Left lung (tissue), 4 donors: ENCODE measurements at regions not wholly inside any gene's neighbourhood (a gene's known extent, or its start where the extent isn't known, plus 50 kb on each side); places are given as distances from the start of the nearest gene placed in this dataset.

Experiments used
- ATAC-seq: fragments of 200-7000 bp; cut with Tn5 transposase; one replicate; pipeline ENCODE4 v1.9.1; 2020; ENCODE audit warnings: moderate library complexity
- DNase-seq, 4 donors: peaks; one replicate each; pipeline ENCODE4 v3.0.0-alpha.2; 2013 to 2020
- H3K27ac ChIP-seq, 2 donors: fragments of 200-600 bp; sonication (generic) in 1 of 2; one replicate each; pipeline versions ENCODE4 v1.5.0 to v1.8.0; 2020 to 2021
- H3K27me3 ChIP-seq, 2 donors: fragments of 200-600 bp; sonication (generic) in 1 of 2; one replicate each; pipeline versions ENCODE4 v1.5.0 to v1.8.0; 2020 to 2021
- H3K36me3 ChIP-seq, 2 donors: fragments of 200-600 bp; sonication (generic) in 1 of 2; one replicate each; pipeline versions ENCODE4 v1.5.0 to v1.8.0; 2020 to 2021
- H3K4me1 ChIP-seq, 2 donors: fragments of 200-600 bp; one replicate each; pipeline ENCODE4 v1.8.0; 2021
- H3K4me3 ChIP-seq, 2 donors: fragments of 200-600 bp; sonication (generic) in 1 of 2; one replicate each; pipeline versions ENCODE4 v1.5.0 to v1.8.0; 2020 to 2021; ENCODE audit warnings: mild to moderate bottlenecking in 1 of 2
- H3K9me3 ChIP-seq, 2 donors: fragments of 200-600 bp; sonication (generic) in 1 of 2; one replicate each; pipeline versions ENCODE4 v1.5.0 to v1.8.0; 2020 to 2021
- intact Hi-C, 2 donors: fragments of 100-400 bp; cut with DNase I; formaldehyde crosslinking; loops; one replicate each; pipeline versions ENCODE4 v1.11.2 to v1.14.2; 2022
- TF ChIP-seq, protein P1 (sequence below), 2 donors: fragments of 200-600 bp; sonication (generic) in 1 of 2; IDR thresholded peaks; one replicate each; pipeline versions ENCODE4 v1.5.0 to v1.8.0; 2021; ENCODE audit warnings: antibody characterized with exemption in 2 of 2
- donor health status: DM: no; HTN: yes; CAD: no.
- donor health status: DM: no; HTN: no; CAD: no.

DNA sequence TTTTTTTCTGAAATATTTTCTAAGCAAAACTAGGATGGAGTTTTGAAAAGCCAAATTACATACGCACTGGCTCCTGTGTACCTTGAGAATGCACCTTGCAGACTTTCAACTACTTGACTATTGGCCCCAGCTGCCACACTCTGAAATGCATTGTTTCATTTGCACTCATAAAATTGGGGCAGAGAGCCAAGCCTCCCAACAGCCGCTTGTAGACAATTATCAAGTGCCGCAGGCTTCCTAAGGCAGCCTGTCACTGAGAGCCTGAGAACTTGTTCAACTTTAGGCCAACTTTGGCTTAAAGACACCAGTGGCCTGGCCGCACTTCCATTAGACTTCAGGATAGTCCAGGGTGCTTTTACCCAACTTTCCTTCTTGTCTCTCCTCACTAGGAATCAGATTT is 115.7 kb upstream of the STARD13 start:
- Histone ChIP-seq H3K36me3 (no peaks in the 10 kb centered on the region), H3K4me1 (no peaks in the 10 kb centered on the region), H3K4me3 (no peak overlapping the region), H3K9me3 (no peaks in the 10 kb centered on the region), H3K27me3 (no peaks in the 10 kb centered on the region), H3K27ac (no peak overlapping the region)
- TF ChIP-seq, protein P1, sequence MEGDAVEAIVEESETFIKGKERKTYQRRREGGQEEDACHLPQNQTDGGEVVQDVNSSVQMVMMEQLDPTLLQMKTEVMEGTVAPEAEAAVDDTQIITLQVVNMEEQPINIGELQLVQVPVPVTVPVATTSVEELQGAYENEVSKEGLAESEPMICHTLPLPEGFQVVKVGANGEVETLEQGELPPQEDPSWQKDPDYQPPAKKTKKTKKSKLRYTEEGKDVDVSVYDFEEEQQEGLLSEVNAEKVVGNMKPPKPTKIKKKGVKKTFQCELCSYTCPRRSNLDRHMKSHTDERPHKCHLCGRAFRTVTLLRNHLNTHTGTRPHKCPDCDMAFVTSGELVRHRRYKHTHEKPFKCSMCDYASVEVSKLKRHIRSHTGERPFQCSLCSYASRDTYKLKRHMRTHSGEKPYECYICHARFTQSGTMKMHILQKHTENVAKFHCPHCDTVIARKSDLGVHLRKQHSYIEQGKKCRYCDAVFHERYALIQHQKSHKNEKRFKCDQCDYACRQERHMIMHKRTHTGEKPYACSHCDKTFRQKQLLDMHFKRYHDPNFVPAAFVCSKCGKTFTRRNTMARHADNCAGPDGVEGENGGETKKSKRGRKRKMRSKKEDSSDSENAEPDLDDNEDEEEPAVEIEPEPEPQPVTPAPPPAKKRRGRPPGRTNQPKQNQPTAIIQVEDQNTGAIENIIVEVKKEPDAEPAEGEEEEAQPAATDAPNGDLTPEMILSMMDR (IDR thresholded peaks at IDR 0.05) = no peak
- intact Hi-C loops = no loop called here
- DNase-seq (peak in 2 of 4 donors; percentile 44 to 56), ATAC-seq (peak; percentile 91)

DNA sequence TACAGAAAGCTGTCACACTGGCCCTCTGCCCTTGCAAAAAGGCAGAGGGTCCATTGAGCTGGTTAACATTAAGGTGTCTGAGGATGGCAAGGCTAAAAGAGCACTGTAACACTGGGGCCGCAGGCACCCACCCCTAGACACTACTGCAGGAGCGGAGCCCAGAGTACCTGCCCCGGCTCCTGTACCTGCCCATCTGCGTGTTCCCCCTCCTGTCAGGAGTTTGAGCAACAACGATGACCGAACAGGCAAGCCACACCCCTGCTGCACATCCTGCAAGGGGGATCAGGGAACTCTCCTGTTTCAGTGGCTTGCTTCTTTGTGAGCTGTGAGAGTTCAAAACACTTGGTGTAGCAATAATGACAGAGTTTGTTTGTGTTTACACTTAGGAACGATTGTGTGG is 117.4 kb upstream of the STARD13 start:
- no peak overlapping the region for H3K27ac ChIP-seq
- intact Hi-C loops = no loop called here

DNA sequence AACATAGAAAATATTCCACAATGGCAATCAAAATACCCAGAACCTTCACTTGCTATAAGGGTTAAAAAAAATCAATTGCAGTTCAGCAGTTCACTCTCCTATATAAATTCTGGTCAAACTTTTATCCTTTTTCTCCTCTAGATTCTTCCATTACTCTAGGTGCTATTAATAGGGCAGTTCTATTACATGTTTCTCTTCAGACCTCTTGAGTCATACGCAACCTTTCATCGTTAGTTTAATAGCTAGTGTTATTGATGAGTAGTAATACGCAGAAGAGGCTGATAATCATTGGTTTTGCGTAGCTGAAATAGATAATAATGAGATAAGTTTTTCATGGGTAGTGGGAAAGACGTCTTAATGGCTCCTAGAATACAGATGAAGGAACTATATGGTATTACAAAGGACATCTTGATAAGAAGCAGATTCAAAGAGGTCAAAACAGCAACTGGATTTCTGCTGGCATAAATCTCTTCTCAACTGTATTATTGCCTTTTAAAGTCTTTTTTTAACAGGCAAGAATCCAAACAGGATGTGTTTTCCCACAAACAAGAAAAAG is 118.3 kb upstream of the STARD13 start:
- Histone ChIP-seq H3K27ac (no peak overlapping the region), H3K27me3 (no peaks in the 10 kb centered on the region), H3K36me3 (no peaks in the 10 kb centered on the region), H3K4me3 (no peak overlapping the region), H3K4me1 (no peaks in the 10 kb centered on the region), H3K9me3 (no peaks in the 10 kb centered on the region)
- DNase-seq (no peak), ATAC-seq (no peak)
- TF ChIP-seq, protein P1 (IDR thresholded peaks at IDR 0.05) = no peak
- intact Hi-C loops = no loop called here

More for the DNA sequence above, 117.4 kb upstream of the STARD13 start:
- ATAC-seq (no peak), DNase-seq (no peak)
- Histone ChIP-seq H3K36me3 (no peaks in the 10 kb centered on the region), H3K4me1 (no peaks in the 10 kb centered on the region), H3K4me3 (no peak overlapping the region), H3K27me3 (no peaks in the 10 kb centered on the region), H3K9me3 (no peaks in the 10 kb centered on the region)
- TF ChIP-seq, protein P1 (IDR thresholded peaks at IDR 0.05) = no peak

DNA sequence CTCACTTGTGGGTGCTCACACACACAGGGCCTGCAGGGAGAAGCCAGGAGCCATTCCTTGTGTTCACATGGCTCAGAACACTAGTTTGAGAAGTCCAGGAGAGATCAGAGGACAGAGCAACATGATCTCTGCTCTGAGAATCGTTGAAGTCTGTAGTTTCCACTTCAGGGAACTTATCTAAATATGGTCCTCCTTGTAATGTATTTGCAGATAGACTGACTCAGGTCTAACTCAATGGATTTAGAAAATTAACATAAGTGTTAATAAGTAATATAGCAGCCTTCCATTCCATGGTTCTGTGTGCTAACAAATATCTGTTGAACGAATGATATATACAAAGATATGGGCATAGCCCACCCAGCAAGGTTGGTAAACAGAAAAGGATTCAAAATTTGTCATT is 119.8 kb upstream of the STARD13 start:
- DNase-seq = no peak
- ATAC-seq = no peak
- Histone ChIP-seq H3K9me3 (no peaks in the 10 kb centered on the region), H3K36me3 (no peaks in the 10 kb centered on the region), H3K27ac (no peak overlapping the region), H3K4me1 (no peaks in the 10 kb centered on the region), H3K4me3 (no peak overlapping the region), H3K27me3 (no peaks in the 10 kb centered on the region)
- TF ChIP-seq, protein P1 (IDR thresholded peaks at IDR 0.05) = no peak
- intact Hi-C loops = no loop called here

DNA sequence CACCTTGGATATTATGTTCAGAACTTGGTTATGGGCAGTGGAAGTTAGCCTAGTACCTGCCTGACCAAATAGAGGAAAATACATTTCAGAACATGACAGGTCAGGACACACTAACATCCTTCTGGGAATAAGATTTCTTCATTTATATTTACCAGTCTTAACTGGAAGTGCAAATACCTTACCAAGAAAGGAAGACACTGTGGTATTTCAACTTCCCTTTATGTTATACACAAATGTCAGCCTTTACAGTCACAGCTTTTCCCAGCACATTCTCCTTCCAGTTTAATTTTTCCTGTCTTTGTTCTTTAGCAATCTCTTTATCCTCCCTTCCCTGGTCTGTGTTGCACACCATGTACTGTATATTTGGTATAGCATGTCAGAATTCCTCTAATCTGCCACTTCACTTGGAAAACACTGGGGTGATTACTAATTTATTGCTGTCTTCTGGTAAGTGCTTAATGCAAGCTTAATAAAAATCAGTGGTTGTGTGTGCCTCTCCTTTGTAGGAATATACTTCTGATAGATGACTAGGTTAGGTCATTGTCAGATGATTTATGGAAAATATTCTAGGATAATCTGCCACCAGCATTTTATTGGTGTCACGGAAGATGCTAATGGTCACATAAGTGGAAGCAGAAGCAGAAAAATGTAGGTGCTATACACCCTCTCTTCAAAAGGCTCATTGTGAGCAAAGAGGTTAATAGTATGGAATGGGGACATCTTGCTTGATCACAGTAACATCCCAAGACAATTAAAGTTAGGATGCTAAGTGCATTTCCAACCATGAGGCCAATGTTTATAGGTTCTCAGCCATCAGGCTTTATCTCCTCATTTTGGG is 124.3 kb upstream of the STARD13 start:
- ATAC-seq (no peak), DNase-seq (no peak)
- Histone ChIP-seq H3K4me1 (no peaks in the 10 kb centered on the region), H3K9me3 (no peaks in the 10 kb centered on the region), H3K36me3 (no peaks in the 10 kb centered on the region), H3K4me3 (no peak overlapping the region), H3K27me3 (no peaks in the 10 kb centered on the region), H3K27ac (peak overlapping the region in 1 of 2 donors; percentile 1)
- intact Hi-C loops = no loop called here
- TF ChIP-seq, protein P1 (IDR thresholded peaks at IDR 0.05) = no peak
